Kidney (tissue), 13 donors: ENCODE measurements at regions not wholly inside any gene's neighbourhood (a gene's known extent, or its start where the extent isn't known, plus 50 kb on each side); places are given as distances from the start of the nearest gene placed in this dataset.

ENCODE experiments used
- DNase-seq, 5 donors: peaks; one replicate each; pipeline ENCODE4 v3.0.0-alpha.2; 2013 to 2020
- FAIRE-seq: peaks from 2 replicates; lab custom pipeline; 2012; peaks lifted over from hg19 to GRCh38; lab: Jason Lieb, UNC
- H3K27ac ChIP-seq, 2 donors: one replicate each; pipeline ENCODE4 v1.7.0; 2013; ENCODE audit warnings: low read depth in 2 of 2, low read length in 2 of 2, inconsistent platforms in 1 of 2
- H3K27me3 ChIP-seq: one replicate; pipeline ENCODE4 v1.7.1; 2013; ENCODE audit warnings: low read length, inconsistent platforms; ENCODE audit not compliant: control insufficient read depth, insufficient read depth
- H3K36me3 ChIP-seq, 3 donors: one replicate each; pipeline versions ENCODE4 v1.7.0 to v1.7.1; 2013; ENCODE audit warnings: low read length in 3 of 3, control low read depth in 1 of 3, inconsistent platforms in 1 of 3; ENCODE audit not compliant: insufficient read depth in 3 of 3, control insufficient read depth in 2 of 3
- H3K4me1 ChIP-seq, 3 donors: one replicate each; pipeline versions ENCODE4 v1.7.0 to v1.7.1; 2013; ENCODE audit warnings: low read length in 3 of 3, inconsistent platforms in 1 of 3, low read depth in 1 of 3; ENCODE audit not compliant: control insufficient read depth in 2 of 3, insufficient read depth in 2 of 3
- H3K4me3 ChIP-seq, 3 donors: one replicate each; pipeline versions ENCODE4 v1.7.0 to v1.8.1; 2013; ENCODE audit warnings: low read length in 3 of 3, control low read depth in 1 of 3, inconsistent platforms in 1 of 3
- H3K9ac ChIP-seq, 3 donors: one replicate each; pipeline versions ENCODE4 v1.7.0 to v1.7.1; 2013; ENCODE audit warnings: low read length in 3 of 3, control low read depth in 1 of 3, inconsistent platforms in 1 of 3
- H3K9me3 ChIP-seq, 3 donors: one replicate each; pipeline versions ENCODE4 v1.7.0 to v1.7.1; 2013; ENCODE audit warnings: low read length in 3 of 3, control low read depth in 1 of 3, inconsistent platforms in 1 of 3; ENCODE audit not compliant: control insufficient read depth in 2 of 3, insufficient read depth in 1 of 3
- CTCF ChIP-seq: IDR thresholded peaks from 3 replicates; pipeline ENCODE4 v1.5.1; 2012; ENCODE audit warnings: mild to moderate bottlenecking, moderate library complexity, borderline replicate concordance; ENCODE audit not compliant: insufficient read depth; ENCODE audit errors: extremely low read depth
- intact Hi-C: fragments of 100-400 bp; cut with DNase I; formaldehyde crosslinking; loops from one replicate; pipeline ENCODE4 v1.11.1; 2022
- donor health status: control.
- donor health status: control.
- donor health status: control.
- donor health status: control.
- donor health status: control.
- donor health status: DM: yes; HTN: yes; CAD: no.
- donor health status: Normal renal cell carcinoma (clear cell type).

- DNase-seq (no peak), FAIRE-seq (no peak)
- peaks cover 0 to 6% (median 0%) of the 10 kb centered on the region in 3 donors for H3K4me1 ChIP-seq
- H3K27ac ChIP-seq: no peak overlapping the region
- intact Hi-C loops: no loop called here
- H3K36me3 ChIP-seq: no peaks in the 10 kb centered on the region
- H3K27me3 ChIP-seq: no peaks in the 10 kb centered on the region
- H3K9ac ChIP-seq: no peak overlapping the region
- no peaks in the 10 kb centered on the region for H3K9me3 ChIP-seq
- no peak for TF ChIP-seq CTCF
- H3K4me3 ChIP-seq: no peak overlapping the region
Observed at GRCh38 chr15:31433091-31433490, 106.5 kb downstream of the KLF13 start.

GRCh38 chr15:31433574-31433973, 106.9 kb downstream of the KLF13 start:
- intact Hi-C loops: no loop called here
- H3K4me1 ChIP-seq: peaks cover 0 to 6% (median 0%) of the 10 kb centered on the region in 3 donors
- no peaks in the 10 kb centered on the region for H3K9me3 ChIP-seq
- TF ChIP-seq CTCF: no peak
- no peak overlapping the region for H3K9ac ChIP-seq
- DNase-seq (no peak), FAIRE-seq (no peak)
- no peak overlapping the region for H3K27ac ChIP-seq
- H3K36me3 ChIP-seq: no peaks in the 10 kb centered on the region
- H3K27me3 ChIP-seq: no peaks in the 10 kb centered on the region
- no peak overlapping the region for H3K4me3 ChIP-seq

DNA sequence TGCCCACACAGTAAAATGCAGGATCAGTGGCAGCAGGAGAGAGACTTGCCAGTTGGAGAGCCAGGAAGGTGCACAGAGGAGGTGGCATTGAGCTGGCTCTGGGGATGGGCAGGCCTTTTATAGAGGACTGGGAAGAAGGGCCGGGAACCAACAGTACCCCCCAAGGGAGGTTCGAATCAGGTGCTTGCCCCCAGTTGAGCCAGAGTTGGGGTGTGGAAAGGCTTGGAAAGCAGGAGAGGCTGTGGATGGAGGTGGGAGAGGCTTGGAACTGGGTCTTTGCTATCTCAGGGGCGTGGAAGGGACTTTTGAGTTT, 107.6 kb downstream of the KLF13 start:
- Histone ChIP-seq H3K4me1 (peaks cover 0 to 6% (median 0%) of the 10 kb centered on the region in 3 donors), H3K27ac (peak overlapping the region; percentile 34 to 38), H3K36me3 (no peaks in the 10 kb centered on the region), H3K9ac (no peak overlapping the region), H3K27me3 (no peaks in the 10 kb centered on the region), H3K9me3 (no peaks in the 10 kb centered on the region), H3K4me3 (no peak overlapping the region)
- FAIRE-seq (no peak), DNase-seq (no peak)
- TF ChIP-seq CTCF: no peak
- intact Hi-C loops: no loop called here
